ENCODE measurements at regions not wholly inside any gene's neighbourhood (a gene's known extent, or its start where the extent isn't known, plus 50 kb on each side); places are given as distances from the start of the nearest gene placed in this dataset.

- no peak for TF ChIP-seq CTCF (conservative IDR thresholded peaks at IDR 0.05; ENCODE audit: control insufficient read depth, insufficient read depth, low read depth, low read length)
- H3K4me3 ChIP-seq (ENCODE audit: control insufficient read depth, low read depth, low read length), result no peak overlapping the region
Observed at GRCh38 chr1:60894130-60894529, 188.2 kb upstream of the NFIA start.

GRCh38 chr1:60893136-60893930 lies 189.0 kb upstream of the NFIA start:
- H3K4me3 ChIP-seq (ENCODE audit: control insufficient read depth, low read depth, low read length), result no peak overlapping the region
- TF ChIP-seq CTCF (conservative IDR thresholded peaks at IDR 0.05; ENCODE audit: control insufficient read depth, insufficient read depth, low read depth, low read length), result no peak
- DNase-seq (ENCODE audit: low read depth), result no peak

More at GRCh38 chr1:60894130-60894529, 188.2 kb upstream of the NFIA start:
- no peak for DNase-seq (ENCODE audit: low read depth)

GRCh38 chr1:60891765-60892164 lies 190.6 kb upstream of the NFIA start:
- DNase-seq (ENCODE audit: low read depth), result no peak
- TF ChIP-seq CTCF (conservative IDR thresholded peaks at IDR 0.05; ENCODE audit: control insufficient read depth, insufficient read depth, low read depth, low read length), result no peak
- H3K4me3 ChIP-seq (ENCODE audit: control insufficient read depth, low read depth, low read length), result no peak overlapping the region

- no peak overlapping the region for H3K4me3 ChIP-seq (ENCODE audit: control insufficient read depth, low read depth, low read length)
- no peak for TF ChIP-seq CTCF (conservative IDR thresholded peaks at IDR 0.05; ENCODE audit: control insufficient read depth, insufficient read depth, low read depth, low read length)
- no peak for DNase-seq (ENCODE audit: low read depth)
Observed at GRCh38 chr1:60891281-60891680, 191.1 kb upstream of the NFIA start.

- H3K4me3 ChIP-seq (ENCODE audit: control insufficient read depth, low read depth, low read length), result no peak overlapping the region
- DNase-seq (ENCODE audit: low read depth), result no peak
- TF ChIP-seq CTCF (conservative IDR thresholded peaks at IDR 0.05; ENCODE audit: control insufficient read depth, insufficient read depth, low read depth, low read length), result no peak
Observed at GRCh38 chr1:60890664-60891063, 191.7 kb upstream of the NFIA start.

- no peak for TF ChIP-seq CTCF (conservative IDR thresholded peaks at IDR 0.05; ENCODE audit: control insufficient read depth, insufficient read depth, low read depth, low read length)
- no peak for DNase-seq (ENCODE audit: low read depth)
- no peak overlapping the region for H3K4me3 ChIP-seq (ENCODE audit: control insufficient read depth, low read depth, low read length)
Observed at GRCh38 chr1:60889709-60890108, 192.7 kb upstream of the NFIA start.

Data from fibroblast of mammary gland (primary cell).